COR-L47 (cell line): ENCODE measurements at regions not wholly inside any gene's neighbourhood (a gene's known extent, or its start where the extent isn't known, plus 50 kb on each side); places are given as distances from the start of the nearest gene placed in this dataset.

ENCODE experiments used
- DNase-seq: peaks from one replicate; lab custom pipeline; 2025; lab: John Stamatoyannopoulos, UW

DNA sequence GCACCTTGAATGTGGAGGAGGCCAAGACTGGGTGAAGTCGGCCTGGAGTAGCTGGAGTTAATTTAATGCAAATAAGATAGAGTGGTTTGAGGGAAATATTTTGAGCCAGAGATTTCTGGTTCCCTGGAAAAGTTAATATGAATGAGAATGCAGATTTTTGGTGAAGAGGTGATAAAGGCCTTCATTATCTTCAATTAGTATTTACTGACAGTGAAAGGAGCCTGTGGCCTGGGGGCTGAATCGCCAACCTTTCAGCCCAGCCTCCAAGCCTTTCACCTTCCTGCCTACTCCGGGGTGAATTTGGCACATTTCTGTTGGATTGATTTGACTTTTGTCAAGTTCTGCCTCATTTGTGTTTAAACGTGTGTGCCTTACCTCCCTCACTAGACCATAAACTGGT is 147.8 kb downstream of the SOX2 start:
- DNase-seq, result no peak

DNA sequence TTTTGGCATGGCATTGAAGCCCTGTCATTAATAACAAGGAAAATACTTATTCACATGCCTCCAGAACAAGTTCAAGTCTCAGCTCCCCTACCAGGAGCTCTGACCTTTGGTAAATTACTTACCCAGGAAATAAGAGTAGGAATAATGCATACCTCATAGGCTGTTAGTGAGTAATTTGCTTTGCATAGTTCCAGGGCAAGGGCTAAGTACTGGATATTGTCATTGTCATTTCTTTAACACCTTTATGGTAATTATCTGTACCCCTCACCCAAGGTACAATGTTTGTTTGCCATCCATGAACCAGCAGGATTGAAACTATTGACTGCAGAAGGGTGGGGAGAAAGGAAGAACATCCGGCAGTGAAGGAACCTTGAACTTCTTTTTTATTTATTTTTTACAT is 148.5 kb downstream of the SOX2 start:
- no peak for DNase-seq

DNA sequence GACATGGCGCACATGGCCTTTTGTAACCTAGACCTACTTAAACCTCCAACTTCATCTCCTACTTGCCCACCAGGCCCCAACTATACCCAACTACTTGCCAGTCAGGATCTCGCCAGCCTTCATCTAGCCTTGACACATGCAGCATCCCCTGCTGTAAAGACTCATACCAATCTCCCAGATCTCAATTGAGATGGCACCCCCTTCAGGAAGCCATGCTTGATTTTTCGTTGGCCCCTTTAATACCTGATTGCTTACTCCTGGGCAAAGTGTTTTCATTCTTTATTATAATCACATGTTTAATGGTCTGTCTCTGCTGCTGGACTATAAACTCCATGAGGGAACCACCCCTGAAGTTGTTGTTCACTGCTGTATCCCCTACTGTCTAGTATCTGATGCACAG is 150.8 kb downstream of the SOX2 start:
- no peak for DNase-seq

DNA sequence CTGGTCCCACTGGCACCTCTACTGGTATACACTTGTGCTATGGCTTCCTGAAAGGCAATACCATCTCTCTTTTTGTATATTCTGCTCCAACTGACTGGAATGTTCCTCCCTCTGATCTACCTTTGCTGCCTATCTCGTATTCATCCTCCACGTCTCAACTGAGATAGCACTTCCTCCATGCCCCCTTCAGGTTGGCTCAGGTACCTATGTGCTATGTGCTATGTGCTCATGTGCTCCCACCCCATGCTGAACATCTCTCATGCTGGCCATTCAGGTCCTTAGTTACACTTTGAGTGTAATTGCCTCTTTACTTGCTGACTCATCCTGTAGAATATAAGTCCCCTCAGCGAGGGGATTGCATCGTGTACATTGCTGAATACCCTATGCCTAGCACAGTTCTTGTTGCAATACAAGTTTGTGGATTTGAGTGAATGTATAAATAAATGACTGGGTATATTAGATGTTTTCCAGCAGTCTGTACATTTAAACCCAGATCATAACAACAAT is 156.9 kb downstream of the SOX2 start:
- DNase-seq, result peak; percentile 59

DNA sequence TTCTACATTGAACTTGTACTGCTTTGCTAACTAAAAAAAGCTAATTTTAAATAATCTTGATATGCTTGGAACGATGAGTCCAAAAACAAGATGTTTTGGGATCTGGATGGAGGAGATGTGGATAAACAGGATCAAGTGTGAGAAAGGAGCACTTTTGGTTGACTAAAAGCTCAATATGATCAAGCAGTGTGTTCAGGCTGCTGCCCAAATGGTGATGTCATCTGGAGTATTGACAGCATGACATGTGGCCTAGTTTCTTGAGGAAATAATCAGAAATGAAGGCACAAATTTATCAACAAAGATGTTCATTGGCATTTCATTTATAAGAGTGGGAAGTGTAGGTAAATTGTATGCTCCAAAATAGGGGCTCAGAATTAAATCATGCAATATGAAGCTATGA is 161.2 kb downstream of the SOX2 start:
- no peak for DNase-seq

DNA sequence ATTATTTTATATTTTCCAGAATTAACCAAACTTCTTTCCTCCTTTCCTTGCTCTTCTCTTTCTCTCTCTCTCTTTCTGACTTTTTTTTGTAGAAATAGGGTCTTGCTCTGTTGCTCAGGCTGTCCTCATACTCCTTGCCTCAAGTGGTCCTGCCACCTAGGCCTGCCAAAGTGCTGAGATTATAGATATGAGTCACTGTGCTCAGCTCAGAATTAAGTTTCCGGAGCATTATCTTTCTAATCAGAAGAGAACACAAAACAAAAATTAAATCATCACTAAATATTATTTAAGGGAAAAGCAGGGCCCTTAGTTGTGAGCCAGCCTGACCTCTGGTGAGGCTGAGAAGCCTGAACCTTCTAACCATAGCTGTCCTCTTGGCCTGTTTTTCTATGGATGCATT is 168.2 kb downstream of the SOX2 start:
- no peak for DNase-seq

DNA sequence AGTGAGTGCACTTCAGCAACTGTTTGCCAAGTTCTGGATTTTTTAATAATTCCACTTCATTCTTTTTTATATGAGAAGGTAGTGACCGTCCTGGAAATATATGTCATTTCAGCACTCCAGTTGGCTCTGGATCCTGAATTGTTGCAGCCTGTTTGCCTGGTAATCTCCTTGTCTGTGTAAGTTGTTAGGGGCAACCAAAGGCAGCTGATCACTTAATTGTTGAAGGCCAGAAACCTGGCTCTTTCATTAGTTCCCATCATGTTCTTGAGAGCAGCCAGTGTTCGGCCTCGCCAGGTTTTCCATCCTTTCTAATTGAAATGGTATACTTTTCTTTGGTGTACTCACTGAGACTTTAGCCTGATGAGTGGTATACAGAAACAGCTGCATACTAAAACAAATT is 168.6 kb downstream of the SOX2 start:
- DNase-seq, result peak; percentile 83

DNA sequence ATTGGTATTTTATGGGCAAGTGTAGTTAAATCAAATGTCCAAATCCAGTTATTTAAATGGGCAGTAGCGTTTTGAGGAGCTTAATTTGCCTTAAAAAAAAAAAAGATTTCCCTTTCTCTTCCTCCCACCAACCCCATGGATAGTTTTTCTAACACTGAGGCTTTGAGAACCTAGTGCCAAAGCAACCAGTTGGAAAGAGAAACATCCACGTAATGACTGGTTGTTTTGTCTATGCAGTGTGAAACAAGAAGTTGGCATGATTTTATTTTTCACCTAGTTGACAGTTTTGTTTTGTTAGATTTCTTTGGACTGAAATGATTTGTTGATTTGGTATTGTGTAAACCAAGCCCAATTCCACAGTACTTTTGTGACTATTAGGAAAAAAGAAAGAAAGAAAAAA is 170.0 kb downstream of the SOX2 start:
- DNase-seq, result no peak

DNA sequence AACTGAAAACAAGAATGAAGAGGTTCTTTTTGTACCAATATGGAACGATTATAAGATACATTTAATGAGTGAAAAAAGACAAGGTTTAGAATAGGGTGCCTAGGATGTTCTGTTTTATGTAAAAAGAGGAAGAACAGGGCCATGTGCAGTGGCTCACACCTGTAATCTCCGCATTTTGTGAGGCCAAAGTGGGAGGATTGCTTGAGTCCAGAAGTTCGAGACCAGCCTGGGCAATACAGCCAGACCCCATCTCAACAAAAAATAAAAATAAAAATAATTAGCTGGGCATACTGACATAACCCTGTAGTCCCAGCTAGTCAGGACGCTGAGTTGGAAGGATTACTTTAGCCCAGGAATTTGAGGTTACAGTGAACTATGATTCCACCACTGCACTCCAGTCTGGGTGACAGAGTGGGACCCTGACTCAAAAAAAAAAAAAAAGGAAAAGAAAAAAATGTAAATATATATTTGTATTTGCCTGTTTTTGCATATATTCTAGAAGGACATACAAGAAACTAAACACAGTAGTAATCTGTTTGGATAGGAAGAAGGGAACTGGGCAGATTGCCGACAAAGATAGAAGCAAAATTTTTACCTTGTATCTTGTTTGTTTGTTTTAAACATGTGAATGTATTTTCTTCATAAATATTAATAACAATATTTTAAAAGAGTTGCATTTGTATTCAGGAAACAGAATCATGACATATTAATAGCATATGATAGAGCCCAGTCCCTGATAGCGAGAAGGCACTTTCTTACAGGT is 174.3 kb downstream of the SOX2 start:
- no peak for DNase-seq

DNA sequence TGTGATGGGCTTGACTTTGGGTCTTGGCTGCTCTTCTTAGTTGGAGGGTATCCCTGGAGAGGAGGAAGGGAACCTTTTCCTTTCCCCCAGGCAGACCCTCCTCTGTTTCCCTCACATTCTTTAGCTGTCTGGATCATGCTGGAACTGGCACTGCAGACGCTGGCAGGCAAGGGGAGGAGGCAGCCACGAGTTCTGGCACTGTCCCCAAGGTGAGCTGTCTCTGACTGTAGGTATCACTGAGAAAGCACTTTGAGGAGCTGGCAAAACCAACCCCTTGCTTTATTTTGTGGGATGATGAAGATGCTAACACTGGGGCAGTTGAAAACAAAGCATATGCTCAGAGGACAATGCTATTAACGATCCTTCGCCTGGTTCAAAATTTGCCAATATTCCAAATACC is 175.0 kb downstream of the SOX2 start:
- DNase-seq, result no peak

DNA sequence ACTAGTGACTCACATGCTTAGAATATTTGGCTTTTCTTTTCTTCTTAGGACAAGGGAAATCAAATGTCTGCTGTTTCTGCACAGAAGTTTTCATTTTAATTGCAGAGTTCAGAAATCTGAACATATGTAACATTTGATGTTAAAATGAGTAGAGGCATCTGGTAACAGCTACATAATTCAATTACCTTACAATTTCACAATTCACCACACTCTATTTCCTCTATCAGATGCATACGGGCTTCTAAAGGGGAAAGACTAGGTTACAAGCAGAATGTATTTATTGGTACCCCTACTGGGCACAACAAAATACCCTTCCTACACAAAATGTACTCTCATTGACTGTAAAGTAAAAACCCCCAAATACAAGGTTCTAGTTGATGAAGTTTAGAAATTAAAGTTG is 176.0 kb downstream of the SOX2 start:
- no peak for DNase-seq

DNA sequence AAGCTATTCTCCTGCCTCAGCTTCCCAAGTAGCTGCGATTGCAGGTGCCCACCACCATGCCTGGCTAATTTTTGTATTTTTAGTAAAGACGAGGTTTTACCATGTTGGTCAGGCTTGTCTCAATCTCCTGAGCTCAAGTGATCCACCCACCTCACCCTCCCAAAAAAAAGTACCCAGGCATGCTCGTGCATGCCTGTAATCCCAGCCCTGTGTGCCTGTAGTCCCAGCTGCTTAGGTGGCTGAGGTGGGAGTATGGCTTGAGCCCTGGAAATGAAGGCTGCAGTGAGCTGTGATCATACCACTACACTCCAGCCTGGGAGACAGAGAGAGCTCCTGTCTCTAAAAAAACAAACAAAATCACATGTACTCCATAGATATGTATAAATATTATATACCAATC is 176.5 kb downstream of the SOX2 start:
- DNase-seq, result no peak

DNA sequence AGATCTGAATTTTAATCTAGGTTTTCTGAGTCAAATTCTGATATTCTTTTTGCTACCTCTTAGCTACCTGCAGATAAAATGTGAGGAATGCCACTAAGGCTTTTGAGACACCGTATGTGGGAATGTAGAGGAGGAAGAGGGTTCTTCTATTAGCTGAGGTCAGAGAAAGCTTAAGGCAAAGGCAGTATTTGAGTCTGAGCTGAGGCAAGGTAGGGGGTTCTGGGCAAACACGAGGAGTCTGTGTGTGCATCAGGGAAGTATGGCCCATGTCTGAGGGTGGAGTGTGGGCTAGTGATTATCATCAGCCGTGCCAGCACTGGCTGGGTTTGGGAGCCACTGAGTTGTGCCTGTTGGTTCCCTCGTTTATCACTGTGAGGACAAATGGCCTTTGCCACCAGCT is 181.1 kb downstream of the SOX2 start:
- DNase-seq, result no peak

DNA sequence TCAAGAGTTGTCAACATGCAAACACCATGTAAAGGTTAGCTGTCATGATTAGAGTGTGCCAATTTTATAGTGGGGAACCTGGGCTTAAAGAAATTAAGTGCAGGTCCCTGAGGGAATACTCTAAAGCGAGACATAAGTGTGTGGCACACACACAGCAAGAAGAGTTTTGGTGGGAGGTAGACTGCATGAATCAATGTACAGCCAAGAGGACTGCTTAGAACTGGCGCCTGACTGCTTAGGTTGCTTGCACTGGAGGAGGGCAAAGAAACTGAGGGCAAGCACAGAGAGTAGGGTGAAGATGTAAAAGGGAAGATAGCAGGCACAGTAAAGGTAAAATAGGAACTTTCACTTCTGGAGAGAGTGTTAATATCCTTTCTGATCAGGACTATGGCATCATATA is 184.9 kb downstream of the SOX2 start:
- no peak for DNase-seq

DNA sequence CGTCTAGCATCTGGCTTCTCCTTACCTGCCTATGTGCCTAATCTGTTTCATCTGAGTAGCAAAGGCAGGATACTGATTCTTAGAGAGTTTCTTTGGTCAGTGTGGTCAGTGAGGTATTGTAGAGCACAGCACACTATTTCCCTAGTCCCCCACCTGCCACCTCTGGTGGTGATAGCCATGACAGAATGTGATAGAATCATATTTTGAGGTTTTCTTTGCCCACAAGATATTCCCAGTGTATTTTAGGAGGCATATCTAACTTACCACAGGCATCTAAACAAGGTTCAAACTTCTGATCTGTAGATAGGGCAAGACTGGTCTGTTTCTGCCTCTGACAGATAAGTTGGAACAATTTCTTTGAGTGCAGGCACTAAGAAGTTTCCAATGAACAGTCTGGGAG is 188.0 kb downstream of the SOX2 start:
- DNase-seq, result no peak

DNA sequence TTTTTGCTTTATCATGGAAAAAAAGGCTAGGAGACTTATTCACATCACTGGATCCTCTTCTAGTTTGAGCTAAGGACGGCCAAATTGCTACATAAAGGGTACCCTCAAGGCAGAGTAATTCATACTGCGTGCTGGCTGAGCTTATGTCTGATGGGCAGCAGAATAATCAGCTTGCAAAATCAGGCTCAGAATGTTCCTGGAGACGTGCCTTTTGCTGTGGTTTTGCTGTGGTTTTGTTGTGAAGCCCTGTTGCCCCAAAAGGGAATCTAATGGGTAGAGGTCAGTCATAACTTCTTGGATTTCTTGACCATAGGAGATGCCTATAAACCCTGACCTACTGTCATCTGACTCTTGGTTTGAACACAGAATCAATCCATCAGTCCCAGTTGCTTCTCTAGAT is 189.9 kb downstream of the SOX2 start:
- no peak for DNase-seq

DNA sequence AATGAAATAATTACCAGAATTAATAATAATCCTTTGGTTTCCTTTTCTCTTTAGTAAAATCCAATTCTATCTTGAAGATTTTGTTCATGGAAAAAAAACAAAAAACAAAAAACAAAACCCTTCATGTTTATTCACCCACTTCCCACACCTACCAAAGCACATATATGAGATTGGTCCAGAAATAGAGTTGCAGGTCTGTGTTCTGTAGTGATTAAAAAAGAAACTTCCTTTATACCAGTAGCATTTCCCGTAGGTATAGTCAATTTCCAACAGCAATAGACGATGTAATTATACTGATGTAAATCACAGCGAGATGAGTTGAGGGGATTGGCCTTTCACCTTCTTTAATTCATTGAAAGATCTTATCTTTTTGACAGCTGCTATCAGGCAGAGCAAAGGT is 194.6 kb downstream of the SOX2 start:
- no peak for DNase-seq

DNA sequence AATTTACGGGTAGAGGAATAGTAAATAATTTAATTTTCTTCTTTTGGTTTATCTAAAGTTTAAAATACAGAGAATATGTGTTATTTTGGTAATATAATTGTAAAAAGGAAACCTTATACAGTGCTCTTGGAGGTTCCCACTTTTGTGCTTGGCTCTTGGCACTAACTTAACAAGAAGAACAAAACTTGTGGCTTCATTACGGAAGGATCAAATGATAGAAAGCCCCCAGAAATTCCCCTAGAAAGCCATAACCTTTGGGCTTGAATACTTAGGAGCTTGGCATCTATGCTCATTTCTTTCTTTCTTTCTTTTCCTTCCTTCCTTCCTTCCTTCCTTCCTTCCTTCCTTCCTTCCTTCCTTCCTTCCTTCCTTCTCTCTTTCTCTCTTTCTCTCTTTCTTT is 197.5 kb downstream of the SOX2 start:
- DNase-seq, result no peak

DNA sequence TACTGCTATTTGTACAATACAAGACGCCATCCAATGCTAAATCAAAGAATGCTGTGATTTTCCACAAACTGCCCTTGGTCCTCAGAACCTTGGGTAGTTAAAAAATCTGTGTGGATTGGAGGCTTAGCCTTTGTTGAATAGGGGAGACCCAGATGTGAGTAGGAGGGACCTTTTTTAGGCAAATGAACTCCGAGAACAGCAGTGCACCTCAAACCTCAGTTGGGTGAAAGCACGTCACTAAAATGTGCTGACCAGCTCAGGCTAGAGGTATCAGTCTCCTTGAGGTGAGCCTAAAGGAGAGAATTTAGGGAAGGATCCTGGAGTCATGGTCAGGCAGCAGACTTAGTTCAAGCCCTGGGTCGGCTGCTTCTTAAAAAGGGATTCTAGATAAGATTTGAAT is 200.7 kb downstream of the SOX2 start:
- DNase-seq, result no peak

DNA sequence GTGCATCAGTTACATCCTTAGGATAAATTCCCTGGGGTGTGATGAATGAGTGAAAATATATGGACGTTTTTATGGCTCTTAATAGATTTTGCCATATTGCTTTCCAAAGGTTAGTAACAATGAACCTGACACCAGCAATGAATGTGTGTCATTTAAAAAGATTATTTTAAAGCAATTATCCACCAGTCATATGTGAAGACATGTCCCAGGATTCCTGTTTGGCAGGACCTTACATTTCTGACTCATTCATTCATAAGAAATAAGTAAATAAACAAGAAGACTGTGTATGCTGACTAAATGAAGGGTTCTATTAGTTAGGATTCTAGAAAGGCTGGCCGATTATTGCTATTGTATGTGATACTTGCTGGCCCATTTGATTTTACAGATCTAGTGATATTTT is 201.5 kb downstream of the SOX2 start:
- peak; percentile 29 for DNase-seq

DNA sequence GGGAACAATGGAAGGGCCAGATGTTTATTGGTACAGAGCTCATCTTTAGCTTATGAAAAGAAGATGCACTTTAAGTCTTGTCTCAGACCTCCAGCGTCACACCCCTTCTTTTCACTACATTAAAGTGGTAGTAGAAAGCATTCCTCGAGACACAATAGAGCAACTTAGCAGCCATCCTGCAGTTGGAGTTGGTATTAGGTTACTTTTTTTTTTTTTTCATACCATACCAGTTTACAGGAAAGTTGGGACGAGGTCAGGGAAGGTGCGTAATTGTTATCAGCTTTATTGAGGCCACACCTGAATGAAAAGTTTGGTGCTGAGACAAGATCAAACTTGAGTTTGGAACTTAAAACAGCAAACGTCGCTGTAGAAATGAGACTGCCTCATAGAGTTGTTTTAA is 203.8 kb downstream of the SOX2 start:
- no peak for DNase-seq

DNA sequence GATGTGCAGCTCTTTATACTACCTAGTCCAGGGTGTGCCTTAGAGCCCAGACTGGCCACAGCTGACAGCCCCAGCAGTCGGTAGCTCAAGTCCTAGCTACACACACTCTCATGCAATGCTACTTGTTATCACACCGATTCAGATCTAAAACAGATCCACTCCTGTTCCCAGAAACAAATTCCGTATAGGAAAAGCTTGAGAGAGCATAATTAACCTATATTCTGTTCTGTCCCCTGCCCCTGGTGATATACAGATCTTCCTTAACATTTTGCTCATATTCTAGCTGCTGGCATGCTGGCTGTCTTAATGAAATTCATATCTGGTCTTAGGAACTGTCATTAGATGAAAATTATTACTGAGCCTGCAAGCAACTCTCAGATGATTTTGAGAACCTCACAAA is 204.3 kb downstream of the SOX2 start:
- DNase-seq, result no peak

DNA sequence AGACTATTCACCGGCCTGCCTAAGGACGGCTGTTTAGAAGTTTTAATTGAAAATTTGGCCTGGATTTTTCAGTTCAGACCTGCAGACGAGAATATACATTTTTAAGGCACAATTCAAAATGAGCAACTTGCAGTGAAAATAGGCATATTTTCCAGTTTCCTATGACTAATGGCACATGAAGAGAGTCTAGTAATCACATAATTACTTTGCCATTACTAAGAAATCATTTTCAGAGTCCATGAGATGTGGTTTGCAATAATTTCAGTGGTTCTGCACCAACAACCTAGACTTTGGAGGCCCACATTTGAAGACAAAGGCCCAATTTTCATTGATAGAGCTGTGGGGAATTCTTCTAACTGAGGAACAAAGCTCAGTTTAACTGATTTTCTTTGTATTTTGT is 205.3 kb downstream of the SOX2 start:
- DNase-seq, result no peak

DNA sequence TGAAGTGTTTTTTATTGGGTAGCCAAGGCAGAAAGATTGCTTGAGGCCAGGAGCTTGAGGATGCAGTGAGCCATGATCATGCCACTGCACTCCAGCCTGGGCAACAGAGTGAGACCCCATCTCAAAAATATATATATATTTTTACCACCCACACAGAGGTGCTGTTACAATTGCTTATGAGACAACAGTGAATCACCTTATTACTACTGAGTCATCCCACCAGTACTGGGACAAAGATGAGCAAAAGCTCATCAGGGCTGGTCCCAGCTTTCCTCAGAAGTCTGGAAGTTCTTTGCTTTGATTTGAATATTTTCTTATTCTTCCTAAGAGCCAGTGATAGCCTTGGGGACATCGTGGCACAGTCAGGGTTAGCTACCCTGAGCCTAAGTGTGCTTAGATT is 207.7 kb downstream of the SOX2 start:
- DNase-seq, result no peak
